GM13977 (cell line): ENCODE measurements at regions not wholly inside any gene's neighbourhood (a gene's known extent, or its start where the extent isn't known, plus 50 kb on each side); places are given as distances from the start of the nearest gene placed in this dataset.

Experiments
- DNase-seq: peaks from one replicate; pipeline ENCODE4 v3.0.0; 2012; ENCODE audit warnings: low spot score
- CTCF ChIP-seq: IDR thresholded peaks from 2 replicates; pipeline ENCODE4 v1.5.1; 2012; ENCODE audit warnings: mild to moderate bottlenecking, control low read depth; ENCODE audit not compliant: insufficient read depth; ENCODE audit errors: extremely low read depth, missing control alignments
- in situ Hi-C: fragments of 300-500 bp; cut with MboI; formaldehyde crosslinking; loops from one replicate; pipeline ENCODE4 v1.12.0; 2022; ENCODE audit warnings: low sequenced_read_pairs, low pct_unique_long_range_greater_than_20kb, mixed read lengths, inconsistent platforms; ENCODE audit not compliant: unreplicated experiment

- in situ Hi-C loops, result no loop called here
Observed at GRCh38 chr16:66219491-66219890, 147.0 kb upstream of the CDH5 start.

DNA sequence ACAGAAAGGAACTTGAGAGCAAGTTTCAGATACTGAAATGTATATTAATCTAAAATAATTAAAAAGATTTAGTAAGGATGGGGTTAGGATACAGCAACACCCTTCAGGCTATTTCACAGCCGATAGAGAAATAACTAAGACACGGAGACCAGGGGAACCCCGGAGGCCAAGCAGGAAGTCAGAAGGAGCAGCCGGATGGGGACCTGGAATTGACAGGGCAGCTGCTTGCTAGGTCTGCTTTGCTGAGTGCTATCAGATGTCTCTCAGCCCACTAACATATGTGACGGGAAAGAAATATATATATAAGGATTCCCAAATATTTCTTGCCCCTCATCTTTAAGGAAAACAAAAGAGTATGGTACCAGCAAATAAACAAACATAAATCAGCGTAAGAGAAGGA is 154.1 kb upstream of the CDH5 start:
- no peak for TF ChIP-seq CTCF
- DNase-seq, result no peak
- in situ Hi-C loops, result no loop called here

More at GRCh38 chr16:66219491-66219890, 147.0 kb upstream of the CDH5 start:
- TF ChIP-seq CTCF, result no peak
- DNase-seq, result no peak

DNA sequence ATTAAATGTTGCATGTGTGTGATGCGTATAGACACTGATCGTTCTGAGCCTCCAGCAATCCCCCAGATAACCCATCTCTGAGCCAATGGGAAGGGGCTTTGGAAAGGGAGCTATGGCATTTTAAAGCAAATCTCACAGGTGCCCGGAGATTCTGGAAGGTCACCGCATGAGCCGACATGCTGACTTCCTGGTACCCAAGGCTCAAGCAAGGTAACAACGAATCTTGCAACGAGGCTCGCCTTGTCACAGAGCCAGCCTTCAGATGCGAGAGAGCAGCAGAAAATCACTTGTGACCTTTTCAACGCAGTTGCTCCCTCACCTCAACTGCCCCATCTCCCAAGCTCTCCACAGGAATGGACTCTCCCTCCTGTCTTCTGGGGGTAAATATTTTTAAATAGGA is 154.8 kb upstream of the CDH5 start:
- no peak for DNase-seq
- TF ChIP-seq CTCF, result no peak
- in situ Hi-C loops, result no loop called here

GRCh38 chr16:66207883-66208265 is 158.6 kb upstream of the CDH5 start:
- no peak for TF ChIP-seq CTCF
- in situ Hi-C loops, result no loop called here
- no peak for DNase-seq

GRCh38 chr16:66207139-66207882 is 159.2 kb upstream of the CDH5 start:
- no peak for DNase-seq
- in situ Hi-C loops, result no loop called here
- no peak for TF ChIP-seq CTCF

DNA sequence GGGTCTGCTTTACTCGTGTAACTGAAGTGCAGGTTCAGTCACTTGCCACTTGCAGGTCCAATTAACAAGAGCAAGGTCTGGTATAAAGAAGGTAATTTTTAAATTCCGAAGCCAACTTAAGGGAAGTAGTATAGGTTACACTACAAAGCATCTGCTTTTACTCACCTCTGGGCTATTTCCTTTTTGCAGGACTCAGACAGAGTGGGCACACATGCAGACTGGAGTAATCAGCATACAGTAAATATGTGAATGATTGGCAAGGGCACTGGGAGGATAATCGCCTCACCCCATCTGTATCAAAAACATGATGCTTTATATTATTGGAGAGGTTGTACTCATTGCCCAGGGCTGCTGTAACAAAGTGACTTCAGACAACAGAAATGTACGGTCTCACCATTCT is 160.1 kb upstream of the CDH5 start:
- TF ChIP-seq CTCF, result no peak
- in situ Hi-C loops, result no loop called here
- no peak for DNase-seq
